ENCODE measurements at regions not wholly inside any gene's neighbourhood (a gene's known extent, or its start where the extent isn't known, plus 50 kb on each side); places are given as distances from the start of the nearest gene placed in this dataset.

DNA sequence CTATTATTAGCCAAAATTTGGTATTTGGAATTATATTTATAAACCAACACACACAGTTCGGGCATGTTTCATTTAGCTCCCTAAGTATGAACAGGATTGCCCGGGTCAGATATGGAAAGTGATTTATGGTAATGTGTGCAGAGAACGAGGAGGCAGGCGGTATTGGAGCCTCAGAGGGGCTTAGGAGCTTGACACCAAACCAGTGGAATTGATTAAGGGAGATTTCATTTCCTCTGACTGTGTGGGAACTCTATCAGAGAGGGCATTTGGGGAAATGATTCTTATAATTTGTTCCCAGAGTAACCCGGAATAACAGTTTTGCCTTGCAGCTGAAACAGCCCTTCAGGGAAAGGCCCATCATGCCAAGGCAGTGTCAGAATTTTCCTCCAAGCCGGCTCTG is 115.1 kb upstream of the SPTLC3 start (continued):
- TF ChIP-seq, protein P1, sequence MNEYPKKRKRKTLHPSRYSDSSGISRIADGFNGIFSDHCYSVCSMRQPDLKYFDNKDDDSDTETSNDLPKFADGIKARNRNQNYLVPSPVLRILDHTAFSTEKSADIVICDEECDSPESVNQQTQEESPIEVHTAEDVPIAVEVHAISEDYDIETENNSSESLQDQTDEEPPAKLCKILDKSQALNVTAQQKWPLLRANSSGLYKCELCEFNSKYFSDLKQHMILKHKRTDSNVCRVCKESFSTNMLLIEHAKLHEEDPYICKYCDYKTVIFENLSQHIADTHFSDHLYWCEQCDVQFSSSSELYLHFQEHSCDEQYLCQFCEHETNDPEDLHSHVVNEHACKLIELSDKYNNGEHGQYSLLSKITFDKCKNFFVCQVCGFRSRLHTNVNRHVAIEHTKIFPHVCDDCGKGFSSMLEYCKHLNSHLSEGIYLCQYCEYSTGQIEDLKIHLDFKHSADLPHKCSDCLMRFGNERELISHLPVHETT (tag by site-specific recombination; IDR thresholded peaks at IDR 0.05): no peak
- TF ChIP-seq GLI4 (tag by site-specific recombination; IDR thresholded peaks at IDR 0.05): no peak
- TF ChIP-seq ZFP69B (tag by site-specific recombination; IDR thresholded peaks at IDR 0.05): no peak
- TF ChIP-seq ZNF449 (tag by site-specific recombination; IDR thresholded peaks at IDR 0.05): no peak
- TF ChIP-seq ZNF184 (tag by site-specific recombination; IDR thresholded peaks at IDR 0.05): no peak
- TF ChIP-seq ZNF394 (tag by site-specific recombination; IDR thresholded peaks at IDR 0.05; ENCODE audit: borderline replicate concordance): no peak
- TF ChIP-seq ZNF521 (tag by site-specific recombination; IDR thresholded peaks at IDR 0.05): no peak
- no peak for TF ChIP-seq SP7 (tag by site-specific recombination; IDR thresholded peaks at IDR 0.05)
- TF ChIP-seq ZBTB21 (tag by site-specific recombination; IDR thresholded peaks at IDR 0.05): no peak
- TF ChIP-seq ZNF16 (tag by site-specific recombination; IDR thresholded peaks at IDR 0.05; ENCODE audit: low read depth): no peak
- TF ChIP-seq REPIN1 (tag by site-specific recombination; IDR thresholded peaks at IDR 0.05; ENCODE audit: low read depth): no peak
- no peak for TF ChIP-seq ZNF404 (tag by site-specific recombination; IDR thresholded peaks at IDR 0.05)

DNA sequence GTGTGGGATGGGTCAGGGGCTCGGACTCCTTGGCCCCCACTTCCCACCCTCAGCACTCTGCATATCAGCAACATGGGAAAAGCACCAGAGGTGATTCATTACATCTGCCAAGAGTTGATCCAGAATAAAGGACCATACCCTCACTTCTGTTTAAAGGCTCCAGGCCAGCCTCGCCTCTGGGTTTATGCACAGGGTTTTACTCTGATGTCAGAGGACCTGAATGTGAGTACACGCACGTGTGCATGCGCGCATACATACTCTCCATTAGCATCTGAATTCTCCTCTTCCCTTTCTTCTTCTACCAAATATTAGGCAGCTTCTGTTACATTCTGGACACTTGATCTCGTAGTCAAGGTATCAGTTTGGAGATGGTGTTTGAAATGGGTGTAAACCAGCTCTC is 114.7 kb upstream of the SPTLC3 start:
- ChIA-PET POLR2A (no interaction called here), CTCF (no interaction called here)
- H3K9me3 ChIP-seq (ENCODE audit: control insufficient read depth, insufficient read depth, low read depth, low read length): no peaks in the 10 kb centered on the region
- TF ChIP-seq PRDM1 (tag by site-specific recombination; IDR thresholded peaks at IDR 0.05) (no peak), ZNF280C (tag by site-specific recombination; IDR thresholded peaks at IDR 0.05) (no peak), ZNF26 (tag by site-specific recombination; IDR thresholded peaks at IDR 0.05) (no peak)
- no peak overlapping the region for H3K27ac ChIP-seq (ENCODE audit: extremely low read depth, low read depth, low read length)
- H3K36me3 ChIP-seq (ENCODE audit: control insufficient read depth in 2 of 2, insufficient read depth in 1 of 2, low read length in 2 of 2): no peaks in the 10 kb centered on the region
- H3K4me3 ChIP-seq (ENCODE audit: low read depth, low read length): no peak overlapping the region
- no peaks in the 10 kb centered on the region for H3K4me1 ChIP-seq (ENCODE audit: control insufficient read depth, insufficient read depth, low read length)

- Histone ChIP-seq H3K36me3 (ENCODE audit: control insufficient read depth in 2 of 2, insufficient read depth in 1 of 2, low read length in 2 of 2) (no peaks in the 10 kb centered on the region), H3K4me3 (ENCODE audit: low read depth, low read length) (no peak overlapping the region), H3K27ac (ENCODE audit: extremely low read depth, low read depth, low read length) (no peak overlapping the region), H3K9me3 (ENCODE audit: control insufficient read depth, insufficient read depth, low read depth, low read length) (no peaks in the 10 kb centered on the region), H3K4me1 (ENCODE audit: control insufficient read depth, insufficient read depth, low read length) (no peaks in the 10 kb centered on the region)
- ChIA-PET POLR2A (no interaction called here), CTCF (no interaction called here)
- no peak for TF ChIP-seq ZNF239 (tag by site-specific recombination; IDR thresholded peaks at IDR 0.05)
- no peak for TF ChIP-seq HOXC10 (CRISPR knock-in tag; IDR thresholded peaks at IDR 0.05)
- TF ChIP-seq PRDM10 (tag by site-specific recombination; IDR thresholded peaks at IDR 0.05): no peak
- no peak for TF ChIP-seq GLI2 (tag by site-specific recombination; IDR thresholded peaks at IDR 0.05; ENCODE audit: borderline replicate concordance, low read depth)
- TF ChIP-seq ZNF398 (tag by site-specific recombination; IDR thresholded peaks at IDR 0.05): no peak
- TF ChIP-seq ZSCAN5A (tag by site-specific recombination; IDR thresholded peaks at IDR 0.05): no peak
These were observed 112.6 kb upstream of the SPTLC3 start for GRCh38 chr20:12896180-12896579.
